Activated CD4-positive, alpha-beta T cell treated with anti-CD3 and anti-CD28 coated beads, Interleukin-10, Interleukin-2, amounts not matched to agents 100 ng/mL and 50 ng/mL, durations not matched to agents 16 hours and 8 hours (primary cell): ENCODE measurements at regions not wholly inside any gene's neighbourhood (a gene's known extent, or its start where the extent isn't known, plus 50 kb on each side); places are given as distances from the start of the nearest gene placed in this dataset.

Experiments
- DNase-seq: peaks from one replicate; pipeline ENCODE4 v3.0.0-alpha.2; 2020

DNA sequence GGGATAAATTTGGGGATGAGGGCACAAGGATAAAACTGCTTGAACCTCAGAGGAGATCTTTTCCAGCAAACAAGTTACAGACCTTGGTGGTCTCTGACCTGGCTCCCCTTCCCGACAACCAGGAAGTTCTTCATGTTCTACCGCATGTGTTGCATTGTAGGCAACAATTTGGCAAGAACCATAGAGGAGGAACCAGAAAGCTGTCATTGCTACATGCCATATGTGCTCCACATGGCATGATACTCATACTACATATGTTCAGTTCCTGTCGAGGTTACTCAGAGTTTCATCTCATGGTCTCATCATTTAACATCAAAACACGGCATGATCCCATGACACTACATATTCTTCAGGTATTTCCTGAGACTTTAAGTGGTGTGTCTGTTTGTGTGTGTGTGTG, 235.9 kb downstream of the OR13H1 start:
- no peak for DNase-seq

DNA sequence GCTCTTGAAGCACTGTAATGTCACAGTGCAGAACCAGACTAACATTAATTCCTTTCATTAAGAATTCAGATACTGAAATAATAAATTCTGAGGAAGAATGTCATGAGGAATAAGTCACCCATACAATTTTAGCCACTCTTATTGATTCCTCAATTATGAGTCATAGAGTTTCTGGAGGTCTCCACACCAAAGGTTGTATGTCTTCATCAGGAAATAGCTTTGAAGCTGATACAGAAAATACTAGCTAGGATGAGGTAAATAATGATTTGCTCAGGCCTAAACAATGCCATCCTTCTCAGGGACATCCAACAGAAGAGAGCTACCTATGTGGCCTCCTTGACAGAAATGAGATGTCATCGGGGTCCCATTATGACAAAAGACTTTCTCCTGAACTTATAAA, 238.8 kb downstream of the OR13H1 start:
- DNase-seq = no peak

DNA sequence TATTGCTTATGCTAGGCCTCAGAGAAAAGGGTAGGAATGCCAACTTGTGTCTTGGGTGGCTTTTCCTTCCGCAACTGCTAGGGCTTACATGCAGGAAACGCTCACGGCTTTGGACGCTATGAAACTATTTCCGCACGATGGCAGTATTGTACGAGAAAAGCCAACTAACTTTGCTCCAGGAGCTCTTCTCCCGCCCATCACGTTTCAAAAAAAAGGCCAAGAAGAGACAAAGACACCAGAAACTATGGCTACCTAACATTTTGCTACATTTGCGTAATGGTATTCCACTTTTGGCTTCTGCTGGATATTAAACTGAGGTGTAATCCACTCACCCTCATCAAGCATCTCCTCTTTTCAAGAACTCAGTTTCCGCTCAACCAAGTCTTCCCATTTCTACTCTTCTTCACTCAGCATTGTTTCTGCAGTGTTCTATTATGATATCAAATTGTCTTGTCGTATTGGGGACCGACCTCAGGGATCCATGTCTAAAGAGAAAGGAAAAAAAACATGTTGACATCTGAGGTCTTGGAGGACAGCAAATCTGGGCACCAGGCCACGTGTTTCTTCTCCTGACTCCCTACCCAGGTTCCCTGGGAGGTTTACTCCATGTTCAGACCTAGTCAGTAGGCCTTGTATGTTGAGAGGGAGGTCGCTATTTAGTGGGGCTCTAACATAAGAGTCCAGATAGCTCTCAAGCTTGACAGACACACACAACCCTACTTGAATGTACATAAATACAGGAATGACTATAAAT, 239.4 kb upstream of the STK26 start:
- DNase-seq = peak; percentile 86

DNA sequence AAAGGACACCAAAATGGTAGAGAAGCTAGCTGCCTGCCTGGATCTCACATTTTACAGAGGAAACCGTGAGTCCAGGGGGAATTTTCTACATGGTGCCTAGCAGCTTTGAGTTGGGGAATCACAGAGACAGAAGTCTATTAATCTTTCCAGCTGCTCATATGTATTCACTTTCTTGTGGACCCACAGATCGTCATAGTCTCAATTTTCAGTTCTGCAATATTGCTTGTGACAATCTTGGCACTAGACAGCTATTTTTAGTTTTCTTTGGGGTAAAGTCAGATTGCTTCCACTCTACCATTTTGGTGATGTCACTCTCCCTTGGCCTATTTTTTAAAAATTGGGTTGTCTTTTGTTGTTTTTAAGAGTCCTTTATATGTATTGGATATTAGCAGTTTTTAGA, 233.4 kb upstream of the STK26 start:
- no peak for DNase-seq

DNA sequence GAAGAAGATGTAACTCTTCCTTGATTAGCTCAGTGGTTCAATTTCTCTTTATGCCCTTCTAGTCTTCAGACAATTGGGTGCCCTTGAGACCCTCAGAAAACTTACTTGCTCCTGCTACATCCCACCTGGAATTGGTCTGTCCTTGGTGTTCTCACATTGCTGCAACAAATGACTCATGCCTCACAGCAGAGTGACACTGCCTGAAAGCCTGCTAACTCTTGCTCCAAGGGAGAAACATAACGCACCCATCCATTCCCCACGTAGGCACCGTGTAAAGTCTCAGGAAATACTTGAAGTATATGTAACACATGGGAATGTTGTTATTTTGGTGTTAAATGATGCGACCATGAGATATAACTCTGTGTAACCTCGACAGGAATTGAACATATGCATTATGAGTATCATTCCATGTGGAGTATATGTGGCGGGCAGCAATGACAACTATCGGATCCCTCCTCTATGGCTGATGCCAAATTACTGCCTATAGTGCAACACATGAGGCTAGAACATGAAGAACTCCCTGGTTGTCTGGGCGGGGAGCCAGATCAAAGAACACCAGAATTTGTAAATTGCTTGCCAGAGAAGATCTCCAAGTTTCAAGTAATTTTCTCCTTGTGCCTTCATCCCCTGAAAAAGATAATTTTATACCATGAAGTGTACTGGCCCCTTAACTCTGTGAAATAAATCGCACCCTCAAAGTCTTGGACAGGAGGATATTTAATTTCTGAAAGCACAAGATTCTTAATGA, 231.3 kb upstream of the STK26 start:
- DNase-seq = no peak

DNA sequence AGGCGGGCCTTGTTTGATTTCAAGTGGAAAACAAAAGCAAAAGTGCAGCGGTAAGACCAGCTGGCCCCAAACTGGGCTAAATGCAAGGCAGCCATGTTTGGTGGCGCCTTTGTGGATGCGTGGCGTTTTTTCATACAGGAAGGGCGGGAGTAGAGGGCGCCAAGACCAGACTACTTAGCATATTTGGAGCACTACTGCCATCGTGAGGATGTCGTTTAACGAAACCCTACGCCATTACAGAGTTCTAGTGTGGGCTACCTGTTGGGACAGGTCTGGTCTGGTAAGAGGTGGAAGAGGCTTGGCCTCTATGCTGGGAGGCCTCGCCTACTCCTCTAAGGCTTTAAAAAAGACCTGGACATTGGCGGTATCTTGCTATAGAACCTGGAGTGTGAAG, 230.7 kb upstream of the STK26 start:
- DNase-seq = peak; percentile 93

DNA sequence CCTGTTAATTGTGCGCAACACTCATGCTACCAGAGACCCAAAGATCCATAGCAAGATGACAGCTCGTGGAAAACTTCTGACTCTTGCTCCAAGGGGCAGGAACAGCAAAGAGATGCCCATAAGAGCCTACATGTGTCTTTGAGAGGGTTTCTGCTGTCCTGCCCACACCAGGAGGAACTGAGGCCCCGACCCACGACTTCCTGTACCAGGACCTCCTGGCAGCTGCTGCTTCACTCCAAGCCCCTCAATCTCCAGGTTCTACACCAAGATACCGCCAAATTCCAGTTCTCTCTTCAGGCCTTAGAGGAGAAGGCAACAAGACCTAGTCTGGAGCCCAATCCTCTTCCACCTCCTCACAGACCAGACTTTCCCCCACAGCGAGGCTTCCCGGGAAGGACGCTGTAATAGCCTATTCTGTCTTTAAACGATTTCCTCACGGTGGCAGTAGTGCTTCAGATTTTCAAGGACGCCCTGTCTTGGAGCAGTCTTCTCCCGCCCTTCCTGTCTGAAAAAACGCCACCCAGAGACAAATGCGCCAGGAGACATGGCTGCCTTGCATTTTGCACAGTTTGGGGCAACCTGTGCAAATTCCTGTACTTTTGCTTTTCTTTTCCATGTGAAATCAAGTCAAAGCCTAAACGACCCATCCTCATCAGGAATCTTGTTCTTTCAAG, 230.2 kb upstream of the STK26 start:
- peak; percentile 91 for DNase-seq

DNA sequence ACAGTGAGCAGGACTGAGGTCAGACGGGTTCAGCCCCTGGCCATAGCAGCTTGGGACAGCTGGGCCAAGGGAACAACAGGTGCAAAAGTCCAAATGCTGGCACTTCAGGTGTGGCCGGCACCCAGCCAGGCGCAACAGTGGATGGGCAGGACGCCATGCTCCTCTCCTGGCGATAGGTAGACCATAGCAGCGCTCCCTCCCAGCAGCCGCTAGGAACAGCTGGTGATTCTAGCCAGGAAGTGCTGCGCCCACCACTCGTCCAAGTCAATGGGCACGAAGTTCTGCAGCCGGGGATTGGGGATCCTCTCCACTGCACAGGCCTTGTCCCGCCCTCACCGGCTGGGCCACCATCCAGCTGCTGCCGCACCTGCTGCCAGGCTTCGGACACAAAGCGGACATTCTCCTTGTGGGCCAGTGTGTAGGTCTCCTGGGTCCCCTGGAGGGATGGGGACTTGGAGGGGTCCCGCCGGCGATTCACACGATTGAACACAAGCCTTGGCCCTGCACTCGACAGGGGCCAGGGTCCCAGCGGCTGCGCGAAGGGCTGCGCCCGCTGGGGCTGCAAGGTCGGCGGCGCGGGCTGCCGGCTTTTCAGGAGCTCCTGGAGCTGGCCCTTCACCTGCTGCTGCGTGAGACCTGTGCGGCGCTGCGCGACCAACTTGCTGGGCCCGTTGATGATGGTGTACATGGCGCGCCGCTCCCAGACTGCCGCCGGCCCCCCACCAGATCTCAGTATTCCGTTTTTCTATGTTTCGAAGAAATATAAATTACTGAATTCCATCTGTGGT, 227.5 kb upstream of the STK26 start:
- DNase-seq = no peak

- DNase-seq = no peak
These were observed 222.0 kb upstream of the STK26 start for GRCh38 chrX:131801066-131801465.

DNA sequence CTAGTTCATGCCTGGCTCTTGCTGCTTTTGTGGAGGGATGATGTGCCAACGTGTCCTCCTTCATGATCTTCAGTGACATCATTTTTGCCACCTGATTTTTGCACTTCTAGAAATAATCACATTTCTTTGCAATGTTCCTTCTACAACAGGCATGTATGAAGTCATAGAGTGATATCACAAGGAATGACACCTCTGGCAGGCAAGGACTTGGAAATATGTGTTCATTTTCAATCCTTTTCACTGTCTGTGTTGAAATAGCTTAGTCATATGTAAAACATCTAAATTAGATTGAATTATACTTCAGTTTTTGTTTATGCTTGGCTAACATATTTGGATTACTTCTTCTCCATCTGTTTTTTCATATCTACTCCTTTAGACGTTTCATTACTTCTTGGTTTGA, 221.2 kb upstream of the STK26 start:
- DNase-seq = no peak

DNA sequence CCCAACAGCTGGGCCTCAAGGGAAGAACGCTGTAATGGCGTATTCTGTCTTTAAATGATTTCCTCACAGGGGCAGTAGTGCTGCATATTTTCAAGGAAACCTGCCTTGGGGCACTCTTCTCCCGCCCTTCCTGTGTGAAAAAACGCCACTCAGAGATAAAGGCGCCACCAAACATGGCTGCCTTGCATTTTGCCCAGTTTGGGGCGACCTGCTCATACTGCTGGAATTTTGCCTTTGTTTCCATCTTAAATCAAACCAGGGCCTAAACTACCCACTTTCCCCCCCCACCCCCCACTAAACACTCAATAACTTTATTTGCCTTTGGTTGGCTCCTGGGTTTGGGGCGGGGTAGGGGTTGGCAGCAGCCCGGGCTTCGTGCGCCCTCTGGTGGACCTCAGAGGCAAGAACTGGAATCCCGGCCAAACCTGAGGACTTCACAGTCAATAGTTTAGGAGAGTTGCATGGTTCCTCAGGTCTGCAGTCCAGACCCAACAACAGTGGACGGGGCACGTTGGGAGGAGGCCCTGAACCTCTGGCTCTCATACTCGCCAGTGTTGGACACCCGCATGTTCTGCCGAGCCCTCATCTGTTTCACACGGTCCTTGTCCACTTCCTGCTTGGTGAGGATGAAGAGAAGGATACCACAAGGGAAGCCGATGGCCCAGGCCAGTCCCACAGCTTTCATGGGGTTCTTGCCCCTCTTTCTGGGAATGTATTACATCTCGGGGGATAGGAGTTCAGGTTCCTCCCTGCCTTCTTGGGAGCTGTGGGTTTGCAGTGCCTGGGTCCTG, 220.1 kb upstream of the STK26 start:
- DNase-seq = peak; percentile 76

DNA sequence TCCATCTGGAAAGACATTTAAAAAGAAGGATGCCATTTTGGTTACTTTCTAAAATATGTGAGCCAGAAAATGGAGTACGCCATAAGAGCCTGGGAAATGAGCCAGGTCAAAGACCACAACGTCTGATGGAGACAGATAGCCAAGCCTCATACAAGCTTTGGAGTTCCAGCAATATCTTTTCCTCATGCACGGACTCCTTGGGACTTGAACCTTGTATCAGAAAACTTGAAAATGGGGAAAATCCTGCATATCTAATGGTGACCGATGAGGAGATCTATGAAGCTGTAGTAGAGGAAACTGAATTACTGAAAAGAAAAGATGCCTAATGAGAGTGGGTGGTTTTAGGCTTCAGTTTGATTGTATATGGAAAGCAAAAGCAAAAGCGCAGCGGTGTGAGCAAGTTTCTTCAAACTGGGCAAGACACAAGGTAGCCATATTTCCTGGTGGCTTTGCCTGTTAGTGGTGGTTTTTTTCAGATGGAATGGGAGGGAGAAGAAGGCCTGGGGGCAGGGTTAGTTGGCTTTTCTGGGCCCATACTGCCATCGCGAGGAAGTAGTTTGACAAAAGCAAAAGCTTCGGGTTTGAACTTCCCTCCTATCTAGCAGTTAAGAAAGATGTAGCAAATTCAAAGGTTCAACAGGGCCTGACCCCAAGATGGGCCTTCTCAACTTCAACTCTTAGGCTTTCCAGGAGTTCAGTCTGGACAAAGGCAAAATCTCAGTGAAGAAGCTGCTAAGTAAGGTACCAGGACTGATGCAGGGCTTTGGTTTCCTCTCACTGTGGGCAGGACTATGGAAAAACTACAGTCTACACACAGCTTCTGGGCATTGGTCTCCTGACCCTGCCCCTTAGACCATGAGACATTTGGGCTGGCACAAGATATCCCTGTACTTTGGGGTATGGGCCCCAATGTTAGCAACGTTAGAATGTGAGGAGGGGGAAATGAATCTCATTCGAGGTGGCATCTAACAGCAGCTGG, 210.0 kb upstream of the STK26 start:
- peak; percentile 92 for DNase-seq

DNA sequence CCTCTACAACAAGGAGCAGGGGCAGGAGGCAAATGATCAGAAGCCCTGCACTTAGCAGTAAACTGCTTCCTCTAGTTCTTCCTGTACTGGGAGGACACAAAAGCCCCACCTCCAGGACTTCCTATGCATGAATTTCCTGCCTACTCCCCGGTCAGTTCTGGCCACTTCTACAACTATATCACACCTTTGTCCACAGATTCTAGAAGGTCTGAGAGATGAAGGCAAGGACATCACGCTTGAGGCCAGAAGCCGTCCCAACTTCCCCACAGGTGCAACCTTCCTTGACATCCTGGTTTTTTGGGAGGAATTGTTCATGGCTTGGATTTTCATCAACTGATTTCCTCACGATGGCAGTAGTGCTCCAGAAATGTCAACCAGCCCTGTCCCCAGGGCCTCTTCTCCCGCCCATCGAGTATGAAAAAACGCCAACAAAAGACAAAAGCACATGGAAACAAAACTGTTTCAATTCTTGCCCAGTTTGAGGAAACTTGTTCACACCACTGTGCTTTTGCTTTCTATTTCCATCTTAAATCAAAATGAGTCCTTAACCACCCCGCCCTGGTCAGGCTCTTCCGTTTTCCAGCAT, 206.5 kb upstream of the STK26 start:
- peak; percentile 91 for DNase-seq

DNA sequence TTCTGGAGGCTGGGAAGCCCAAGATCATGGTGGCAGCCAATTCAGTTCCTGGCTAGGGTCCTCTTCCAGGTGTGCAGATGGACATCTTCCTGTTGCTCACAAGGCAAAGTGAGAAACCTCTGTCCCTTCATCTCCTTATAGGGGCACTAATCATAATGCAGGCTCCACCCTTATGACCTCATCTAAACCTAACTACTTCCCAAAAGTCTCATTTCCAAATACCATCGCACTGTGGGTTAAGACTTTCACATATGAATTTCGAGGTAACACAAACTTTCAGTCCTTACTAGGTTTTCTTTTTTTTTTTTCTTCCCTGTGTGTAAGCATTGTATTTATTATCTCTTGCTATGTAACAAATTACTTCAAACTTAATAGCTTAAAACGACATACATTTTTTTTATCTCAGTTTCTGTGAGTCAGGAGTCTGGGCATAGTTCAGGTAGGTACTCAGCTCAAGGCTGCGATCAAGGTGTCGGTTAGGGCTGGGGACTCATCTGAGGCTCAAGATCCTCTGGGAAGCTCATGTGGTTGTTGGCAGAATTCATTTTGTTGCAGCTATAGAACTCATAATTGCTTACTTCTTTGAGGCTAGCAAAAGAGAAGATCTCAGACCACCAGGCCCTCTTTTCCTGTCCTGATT, 204.7 kb upstream of the STK26 start:
- peak; percentile 11 for DNase-seq

- DNase-seq = peak; percentile 86
These were observed 201.0 kb upstream of the STK26 start for GRCh38 chrX:131821945-131822622.

DNA sequence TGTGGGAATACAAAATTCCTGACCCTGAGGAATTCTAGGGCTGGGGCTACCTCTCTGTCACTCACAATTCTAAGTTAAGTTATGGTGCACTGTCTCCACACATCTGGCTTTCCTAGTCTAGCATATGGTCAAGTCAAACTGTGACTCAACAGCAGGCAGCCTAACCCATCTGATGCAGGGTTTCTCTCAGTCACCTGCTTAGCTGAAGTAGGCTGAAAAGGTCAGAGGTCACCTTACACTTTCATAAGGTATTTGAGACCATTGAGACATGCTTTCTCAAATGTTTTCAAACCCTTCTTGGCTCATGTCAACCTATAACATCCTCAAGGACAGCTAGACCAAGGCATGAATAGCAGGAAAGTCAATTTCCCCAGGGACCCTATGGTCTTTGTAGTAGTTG, 196.5 kb upstream of the STK26 start:
- no peak for DNase-seq

- peak; percentile 91 for DNase-seq
These were observed 195.2 kb upstream of the STK26 start for GRCh38 chrX:131827935-131828334.

- DNase-seq = peak; percentile 16
These were observed 194.6 kb upstream of the STK26 start for GRCh38 chrX:131828482-131828881.

DNA sequence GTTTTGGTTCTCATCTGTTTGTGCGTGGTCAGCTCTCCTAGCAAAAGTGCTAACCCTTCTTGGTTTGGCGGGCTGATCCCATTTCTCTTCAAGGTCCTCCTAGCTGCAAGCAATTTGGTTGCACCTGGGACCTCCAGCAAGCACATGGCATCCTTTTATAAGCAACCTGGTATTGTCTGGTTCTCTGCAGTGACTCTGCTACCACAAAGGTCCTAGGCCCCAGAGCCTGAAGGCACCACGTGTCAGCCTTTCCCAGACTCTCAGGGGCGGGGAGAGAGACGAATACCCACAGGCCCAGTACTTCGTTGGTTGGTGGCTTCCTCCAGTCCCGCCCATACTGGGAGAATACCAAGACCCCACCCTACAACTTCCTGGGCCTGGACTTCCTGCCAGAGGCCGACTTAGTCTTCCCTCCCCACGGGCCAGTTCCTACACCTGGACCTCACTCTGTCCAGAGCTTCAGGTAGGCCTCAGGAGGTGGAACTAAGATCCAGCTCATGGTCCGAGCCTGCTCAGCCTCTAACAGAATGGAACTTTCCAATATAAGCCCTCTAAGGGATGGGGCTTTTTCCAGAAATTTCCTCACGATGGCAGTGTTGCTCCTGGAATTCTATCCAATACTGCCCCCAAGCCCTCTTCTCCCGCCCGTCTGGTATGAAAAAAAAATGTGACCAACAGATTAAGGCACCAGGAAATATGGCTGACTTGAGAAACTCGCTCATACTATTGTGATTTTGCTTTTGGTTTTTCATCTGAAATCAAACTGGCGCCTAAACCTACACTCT, 192.5 kb upstream of the STK26 start:
- DNase-seq = peak; percentile 87
